ENCODE measurements at regions not wholly inside any gene's neighbourhood (a gene's known extent, or its start where the extent isn't known, plus 50 kb on each side); places are given as distances from the start of the nearest gene placed in this dataset.

DNA sequence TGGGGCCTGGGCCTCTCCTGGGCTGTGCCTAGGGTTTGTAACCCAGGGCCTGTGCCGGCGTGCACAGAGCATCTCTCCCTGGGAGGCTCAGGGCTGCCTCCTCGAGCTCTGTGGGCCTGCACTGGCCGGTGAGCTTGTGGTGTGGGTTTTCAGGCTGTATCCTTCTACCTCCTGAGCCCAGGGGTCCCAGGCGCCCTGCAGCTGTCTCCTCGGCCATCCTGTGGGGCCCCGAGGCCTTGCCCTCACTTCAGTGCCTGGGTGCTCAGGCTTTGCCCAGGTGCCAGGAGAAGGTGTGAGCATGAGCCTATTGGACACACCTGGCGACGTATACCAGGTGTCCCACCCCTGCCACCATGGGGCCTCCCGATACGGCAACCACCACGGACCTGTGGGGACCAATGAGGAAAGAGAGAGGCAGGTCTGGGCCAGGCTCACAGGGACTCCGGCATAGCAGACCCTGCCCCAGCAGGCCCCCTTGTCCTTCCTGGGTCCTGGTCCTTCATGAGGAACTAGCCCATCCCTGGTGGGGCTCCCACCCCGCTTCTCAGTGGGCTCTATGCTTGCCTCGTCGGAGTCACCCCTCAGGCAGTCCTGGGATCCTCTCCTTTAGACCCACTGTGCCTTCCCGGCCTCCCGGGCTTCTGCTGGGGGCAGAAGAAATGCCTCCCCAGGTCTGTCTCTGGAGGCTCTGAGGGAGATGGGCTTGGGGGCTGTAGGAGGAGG, 400.2 kb downstream of the TMEM121 start:
- TF ChIP-seq, protein P1, sequence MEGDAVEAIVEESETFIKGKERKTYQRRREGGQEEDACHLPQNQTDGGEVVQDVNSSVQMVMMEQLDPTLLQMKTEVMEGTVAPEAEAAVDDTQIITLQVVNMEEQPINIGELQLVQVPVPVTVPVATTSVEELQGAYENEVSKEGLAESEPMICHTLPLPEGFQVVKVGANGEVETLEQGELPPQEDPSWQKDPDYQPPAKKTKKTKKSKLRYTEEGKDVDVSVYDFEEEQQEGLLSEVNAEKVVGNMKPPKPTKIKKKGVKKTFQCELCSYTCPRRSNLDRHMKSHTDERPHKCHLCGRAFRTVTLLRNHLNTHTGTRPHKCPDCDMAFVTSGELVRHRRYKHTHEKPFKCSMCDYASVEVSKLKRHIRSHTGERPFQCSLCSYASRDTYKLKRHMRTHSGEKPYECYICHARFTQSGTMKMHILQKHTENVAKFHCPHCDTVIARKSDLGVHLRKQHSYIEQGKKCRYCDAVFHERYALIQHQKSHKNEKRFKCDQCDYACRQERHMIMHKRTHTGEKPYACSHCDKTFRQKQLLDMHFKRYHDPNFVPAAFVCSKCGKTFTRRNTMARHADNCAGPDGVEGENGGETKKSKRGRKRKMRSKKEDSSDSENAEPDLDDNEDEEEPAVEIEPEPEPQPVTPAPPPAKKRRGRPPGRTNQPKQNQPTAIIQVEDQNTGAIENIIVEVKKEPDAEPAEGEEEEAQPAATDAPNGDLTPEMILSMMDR (IDR thresholded peaks at IDR 0.05), result no peak
- no peak for TF ChIP-seq POLR2A (IDR thresholded peaks at IDR 0.05)

Data from testis (tissue), 2 donors.